WTC11 (cell line): ENCODE measurements at regions not wholly inside any gene's neighbourhood (a gene's known extent, or its start where the extent isn't known, plus 50 kb on each side); places are given as distances from the start of the nearest gene placed in this dataset.

Experiments
- ATF2 ChIP-seq: sonication (generic); formaldehyde crosslinking; IDR thresholded peaks from 2 replicates; pipeline ENCODE4 v1.8.1; 2022; ENCODE audit warnings: low read depth, missing genetic modification reagents, borderline replicate concordance
- ESRRA ChIP-seq: sonication (generic); formaldehyde crosslinking; IDR thresholded peaks from 2 replicates; pipeline ENCODE4 v1.8.1; 2022; ENCODE audit warnings: mild to moderate bottlenecking, missing genetic modification reagents, borderline replicate concordance
- KAT7 ChIP-seq: sonication (generic); formaldehyde crosslinking; IDR thresholded peaks from 2 replicates; pipeline ENCODE4 v1.8.1; 2023; ENCODE audit warnings: missing genetic modification reagents, mild to moderate bottlenecking, borderline replicate concordance
- TF ChIP-seq, protein P1 (sequence below): fragments of 200-600 bp; IDR thresholded peaks from 2 replicates; pipeline ENCODE4 v1.8.0; 2022; ENCODE audit warnings: antibody characterized with exemption

- TF ChIP-seq, protein P1, sequence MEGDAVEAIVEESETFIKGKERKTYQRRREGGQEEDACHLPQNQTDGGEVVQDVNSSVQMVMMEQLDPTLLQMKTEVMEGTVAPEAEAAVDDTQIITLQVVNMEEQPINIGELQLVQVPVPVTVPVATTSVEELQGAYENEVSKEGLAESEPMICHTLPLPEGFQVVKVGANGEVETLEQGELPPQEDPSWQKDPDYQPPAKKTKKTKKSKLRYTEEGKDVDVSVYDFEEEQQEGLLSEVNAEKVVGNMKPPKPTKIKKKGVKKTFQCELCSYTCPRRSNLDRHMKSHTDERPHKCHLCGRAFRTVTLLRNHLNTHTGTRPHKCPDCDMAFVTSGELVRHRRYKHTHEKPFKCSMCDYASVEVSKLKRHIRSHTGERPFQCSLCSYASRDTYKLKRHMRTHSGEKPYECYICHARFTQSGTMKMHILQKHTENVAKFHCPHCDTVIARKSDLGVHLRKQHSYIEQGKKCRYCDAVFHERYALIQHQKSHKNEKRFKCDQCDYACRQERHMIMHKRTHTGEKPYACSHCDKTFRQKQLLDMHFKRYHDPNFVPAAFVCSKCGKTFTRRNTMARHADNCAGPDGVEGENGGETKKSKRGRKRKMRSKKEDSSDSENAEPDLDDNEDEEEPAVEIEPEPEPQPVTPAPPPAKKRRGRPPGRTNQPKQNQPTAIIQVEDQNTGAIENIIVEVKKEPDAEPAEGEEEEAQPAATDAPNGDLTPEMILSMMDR = 0 out of 2 replicates have a peak, but pooled peaks have one; percentile 14
- TF ChIP-seq ESRRA (CRISPR knock-in tag) (no peak), KAT7 (no peak), ATF2 (CRISPR knock-in tag) (no peak)
These were observed 226.3 kb upstream of the LDB2 start for GRCh38 chr4:17124767-17125166.
